Lung (tissue), 11 donors: ENCODE measurements at regions not wholly inside any gene's neighbourhood (a gene's known extent, or its start where the extent isn't known, plus 50 kb on each side); places are given as distances from the start of the nearest gene placed in this dataset.

ENCODE experiments used
- ATAC-seq: fragments of 200-7000 bp; cut with Tn5 transposase; one replicate; pipeline ENCODE4 v1.9.1; 2020; ENCODE audit warnings: moderate number of reproducible peaks; ENCODE audit not compliant: insufficient read depth, low FRiP score
- DNase-seq, 3 donors: peaks; one replicate each; pipeline ENCODE4 v3.0.0-alpha.2; 2013 to 2017
- H3K27ac ChIP-seq, 2 donors: one replicate each; pipeline ENCODE4 v1.5.1; 2013; ENCODE audit warnings: mild to moderate bottlenecking in 2 of 2, moderate library complexity in 2 of 2, control low read depth in 1 of 2, inconsistent platforms in 1 of 2, low read depth in 1 of 2, low read length in 1 of 2
- H3K27me3 ChIP-seq, 3 donors: one replicate each; pipeline ENCODE4 v1.5.1; 2013; ENCODE audit warnings: low read length in 2 of 3; ENCODE audit not compliant: control insufficient read depth in 3 of 3, insufficient read depth in 3 of 3
- H3K36me3 ChIP-seq, 4 donors: one replicate each; pipeline ENCODE4 v1.5.1; 2013; ENCODE audit warnings: low read length in 4 of 4, mild to moderate bottlenecking in 1 of 4, moderate library complexity in 1 of 4; ENCODE audit not compliant: control insufficient read depth in 4 of 4, insufficient read depth in 4 of 4
- H3K4me1 ChIP-seq, 5 donors: one replicate each; pipeline ENCODE4 v1.5.1; 2013; ENCODE audit warnings: low read length in 5 of 5, mild to moderate bottlenecking in 2 of 5, moderate library complexity in 1 of 5; ENCODE audit not compliant: control insufficient read depth in 5 of 5, insufficient read depth in 5 of 5
- H3K4me3 ChIP-seq: one replicate; pipeline ENCODE4 v1.5.1; 2013; ENCODE audit warnings: mild to moderate bottlenecking, control low read depth, moderate library complexity
- H3K9ac ChIP-seq, 2 donors: one replicate each; pipeline ENCODE4 v1.5.1; 2013; ENCODE audit warnings: low read length in 2 of 2, control low read depth in 1 of 2; ENCODE audit not compliant: insufficient read depth in 1 of 2
- H3K9me3 ChIP-seq, 4 donors: one replicate each; pipeline ENCODE4 v1.5.1; 2013; ENCODE audit warnings: low read length in 3 of 4, mild to moderate bottlenecking in 1 of 4, moderate library complexity in 1 of 4; ENCODE audit not compliant: control insufficient read depth in 4 of 4, insufficient read depth in 3 of 4
- CTCF ChIP-seq: IDR thresholded peaks from 2 replicates; pipeline ENCODE4 v1.5.1; 2012; ENCODE audit warnings: mild to moderate bottlenecking; ENCODE audit errors: control extremely low read depth, extremely low read depth
- WGBS, 2 donors: extraction: QIAGEN DNeasy Blood & Tissue Kit; methylation state at CpG; one replicate each; pipeline ENCODE4 v1.1.7; 2013; 5-methylcytosine and 5-hydroxymethylcytosine counted together
- donor health status: control.
- donor health status: control.
- donor health status: Bipolar disorder and iron deficiency.
- donor health status: healthy.
- donor health status: DM: yes; HTN: yes; CAD: no.

- ATAC-seq (no peak), DNase-seq (peak; percentile 42 to 80 (median 74))
- Histone ChIP-seq H3K4me3 (no peak overlapping the region), H3K27me3 (no peaks in the 10 kb centered on the region), H3K4me1 (peaks cover 0 to 17% (median 0%) of the 10 kb centered on the region in 5 donors), H3K9me3 (no peaks in the 10 kb centered on the region), H3K9ac (no peak overlapping the region), H3K27ac (no peak overlapping the region), H3K36me3 (no peaks in the 10 kb centered on the region)
- WGBS, 2 donors, result 40 to 59% methylated on average over 4 of the region's 4 CpGs
- TF ChIP-seq CTCF, result no peak
Observed at GRCh38 chr13:22505489-22505888, 675.3 kb upstream of the SGCG start.

- peak overlapping the region in 1 of 2 donors; percentile 65 for H3K9ac ChIP-seq
- 50 to 57% methylated on average over 8 of the region's 8 CpGs for WGBS, 2 donors
- no peaks in the 10 kb centered on the region for H3K9me3 ChIP-seq
- H3K4me3 ChIP-seq, result no peak overlapping the region
- TF ChIP-seq CTCF, result no peak
- no peaks in the 10 kb centered on the region for H3K36me3 ChIP-seq
- H3K4me1 ChIP-seq, result peaks cover 0 to 17% (median 0%) of the 10 kb centered on the region in 5 donors
- H3K27ac ChIP-seq, result peak overlapping the region in 1 of 2 donors; percentile 39
- DNase-seq, result peak; percentile 38 to 79 (median 77)
- no peak for ATAC-seq
- H3K27me3 ChIP-seq, result no peaks in the 10 kb centered on the region
Observed at GRCh38 chr13:22506096-22506691, 674.6 kb upstream of the SGCG start.

GRCh38 chr13:22517544-22517943, 663.2 kb upstream of the SGCG start:
- peak; percentile 19 to 59 (median 35) for DNase-seq
- ATAC-seq, result peak; percentile 73
- no peak overlapping the region for H3K9ac ChIP-seq
- H3K4me1 ChIP-seq, result peaks cover 0 to 14% (median 0%) of the 10 kb centered on the region in 5 donors
- H3K36me3 ChIP-seq, result no peaks in the 10 kb centered on the region
- TF ChIP-seq CTCF, result no peak
- H3K27ac ChIP-seq, result no peak overlapping the region
- no peaks in the 10 kb centered on the region for H3K27me3 ChIP-seq
- WGBS, 2 donors, result 38 to 50% methylated on average over 3 of the region's 3 CpGs
- H3K9me3 ChIP-seq, result no peaks in the 10 kb centered on the region
- no peak overlapping the region for H3K4me3 ChIP-seq

GRCh38 chr13:22536851-22537250, 643.9 kb upstream of the SGCG start:
- ATAC-seq (no peak), DNase-seq (no peak)
- Histone ChIP-seq H3K27me3 (no peaks in the 10 kb centered on the region), H3K4me1 (peaks cover 0 to 5% (median 0%) of the 10 kb centered on the region in 5 donors), H3K4me3 (no peak overlapping the region), H3K36me3 (no peaks in the 10 kb centered on the region), H3K9me3 (peaks cover 0 to 2% (median 0%) of the 10 kb centered on the region in 4 donors), H3K27ac (no peak overlapping the region), H3K9ac (no peak overlapping the region)
- TF ChIP-seq CTCF, result no peak
- 80 to 81% methylated on average over 4 of the region's 4 CpGs for WGBS, 2 donors
